ENCODE measurements at regions not wholly inside any gene's neighbourhood (a gene's known extent, or its start where the extent isn't known, plus 50 kb on each side); places are given as distances from the start of the nearest gene placed in this dataset.

DNA sequence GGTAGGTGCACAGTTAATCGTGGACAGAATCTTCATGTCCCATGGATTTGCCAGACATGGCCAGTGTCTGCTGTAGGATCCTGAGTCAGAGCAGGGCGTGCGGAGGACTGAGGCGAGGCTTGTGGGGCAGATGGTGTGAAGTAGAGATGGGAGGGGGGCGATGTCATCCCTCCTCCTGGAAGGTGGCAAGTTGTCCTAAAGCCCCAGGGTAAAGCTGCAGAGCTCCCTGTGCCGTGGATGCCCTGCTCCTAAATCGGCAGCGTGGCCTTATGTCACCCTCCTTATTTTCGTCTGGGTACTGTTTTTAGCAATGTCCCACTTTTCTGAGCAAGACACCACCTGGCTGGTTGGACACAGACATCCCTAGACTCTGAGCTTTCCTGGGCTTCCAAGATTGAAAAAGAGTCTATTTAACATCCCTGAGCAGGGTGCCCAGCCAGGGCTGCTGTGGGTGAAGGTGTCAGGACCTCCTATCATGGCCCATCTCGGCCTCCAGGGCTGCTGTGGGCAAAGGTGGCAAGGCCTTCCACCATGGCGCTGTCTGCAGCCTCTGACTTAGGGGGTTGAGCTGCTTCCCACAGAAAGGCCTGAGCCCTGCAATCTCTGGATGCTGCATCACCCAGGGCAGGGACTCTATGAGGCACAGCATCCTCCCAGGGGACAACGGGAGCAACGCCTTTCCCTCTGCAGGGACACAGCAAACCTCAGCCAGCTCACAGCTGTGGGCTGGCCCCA is 145.4 kb downstream of the TTLL2 start:
- TF ChIP-seq GABPB1 (CRISPR knock-in tag; IDR thresholded peaks at IDR 0.05): no peak
- TF ChIP-seq, protein P1, sequence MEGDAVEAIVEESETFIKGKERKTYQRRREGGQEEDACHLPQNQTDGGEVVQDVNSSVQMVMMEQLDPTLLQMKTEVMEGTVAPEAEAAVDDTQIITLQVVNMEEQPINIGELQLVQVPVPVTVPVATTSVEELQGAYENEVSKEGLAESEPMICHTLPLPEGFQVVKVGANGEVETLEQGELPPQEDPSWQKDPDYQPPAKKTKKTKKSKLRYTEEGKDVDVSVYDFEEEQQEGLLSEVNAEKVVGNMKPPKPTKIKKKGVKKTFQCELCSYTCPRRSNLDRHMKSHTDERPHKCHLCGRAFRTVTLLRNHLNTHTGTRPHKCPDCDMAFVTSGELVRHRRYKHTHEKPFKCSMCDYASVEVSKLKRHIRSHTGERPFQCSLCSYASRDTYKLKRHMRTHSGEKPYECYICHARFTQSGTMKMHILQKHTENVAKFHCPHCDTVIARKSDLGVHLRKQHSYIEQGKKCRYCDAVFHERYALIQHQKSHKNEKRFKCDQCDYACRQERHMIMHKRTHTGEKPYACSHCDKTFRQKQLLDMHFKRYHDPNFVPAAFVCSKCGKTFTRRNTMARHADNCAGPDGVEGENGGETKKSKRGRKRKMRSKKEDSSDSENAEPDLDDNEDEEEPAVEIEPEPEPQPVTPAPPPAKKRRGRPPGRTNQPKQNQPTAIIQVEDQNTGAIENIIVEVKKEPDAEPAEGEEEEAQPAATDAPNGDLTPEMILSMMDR (CRISPR knock-in tag; IDR thresholded peaks at IDR 0.05): no peak
- TF ChIP-seq ZNF652 (CRISPR knock-in tag; IDR thresholded peaks at IDR 0.05; ENCODE audit: borderline replicate concordance, low read depth): no peak
- no peak for TF ChIP-seq KAT8 (CRISPR knock-in tag; IDR thresholded peaks at IDR 0.05)
- no peak for TF ChIP-seq ZNF317 (CRISPR knock-in tag; IDR thresholded peaks at IDR 0.05)
- TF ChIP-seq, protein P2, sequence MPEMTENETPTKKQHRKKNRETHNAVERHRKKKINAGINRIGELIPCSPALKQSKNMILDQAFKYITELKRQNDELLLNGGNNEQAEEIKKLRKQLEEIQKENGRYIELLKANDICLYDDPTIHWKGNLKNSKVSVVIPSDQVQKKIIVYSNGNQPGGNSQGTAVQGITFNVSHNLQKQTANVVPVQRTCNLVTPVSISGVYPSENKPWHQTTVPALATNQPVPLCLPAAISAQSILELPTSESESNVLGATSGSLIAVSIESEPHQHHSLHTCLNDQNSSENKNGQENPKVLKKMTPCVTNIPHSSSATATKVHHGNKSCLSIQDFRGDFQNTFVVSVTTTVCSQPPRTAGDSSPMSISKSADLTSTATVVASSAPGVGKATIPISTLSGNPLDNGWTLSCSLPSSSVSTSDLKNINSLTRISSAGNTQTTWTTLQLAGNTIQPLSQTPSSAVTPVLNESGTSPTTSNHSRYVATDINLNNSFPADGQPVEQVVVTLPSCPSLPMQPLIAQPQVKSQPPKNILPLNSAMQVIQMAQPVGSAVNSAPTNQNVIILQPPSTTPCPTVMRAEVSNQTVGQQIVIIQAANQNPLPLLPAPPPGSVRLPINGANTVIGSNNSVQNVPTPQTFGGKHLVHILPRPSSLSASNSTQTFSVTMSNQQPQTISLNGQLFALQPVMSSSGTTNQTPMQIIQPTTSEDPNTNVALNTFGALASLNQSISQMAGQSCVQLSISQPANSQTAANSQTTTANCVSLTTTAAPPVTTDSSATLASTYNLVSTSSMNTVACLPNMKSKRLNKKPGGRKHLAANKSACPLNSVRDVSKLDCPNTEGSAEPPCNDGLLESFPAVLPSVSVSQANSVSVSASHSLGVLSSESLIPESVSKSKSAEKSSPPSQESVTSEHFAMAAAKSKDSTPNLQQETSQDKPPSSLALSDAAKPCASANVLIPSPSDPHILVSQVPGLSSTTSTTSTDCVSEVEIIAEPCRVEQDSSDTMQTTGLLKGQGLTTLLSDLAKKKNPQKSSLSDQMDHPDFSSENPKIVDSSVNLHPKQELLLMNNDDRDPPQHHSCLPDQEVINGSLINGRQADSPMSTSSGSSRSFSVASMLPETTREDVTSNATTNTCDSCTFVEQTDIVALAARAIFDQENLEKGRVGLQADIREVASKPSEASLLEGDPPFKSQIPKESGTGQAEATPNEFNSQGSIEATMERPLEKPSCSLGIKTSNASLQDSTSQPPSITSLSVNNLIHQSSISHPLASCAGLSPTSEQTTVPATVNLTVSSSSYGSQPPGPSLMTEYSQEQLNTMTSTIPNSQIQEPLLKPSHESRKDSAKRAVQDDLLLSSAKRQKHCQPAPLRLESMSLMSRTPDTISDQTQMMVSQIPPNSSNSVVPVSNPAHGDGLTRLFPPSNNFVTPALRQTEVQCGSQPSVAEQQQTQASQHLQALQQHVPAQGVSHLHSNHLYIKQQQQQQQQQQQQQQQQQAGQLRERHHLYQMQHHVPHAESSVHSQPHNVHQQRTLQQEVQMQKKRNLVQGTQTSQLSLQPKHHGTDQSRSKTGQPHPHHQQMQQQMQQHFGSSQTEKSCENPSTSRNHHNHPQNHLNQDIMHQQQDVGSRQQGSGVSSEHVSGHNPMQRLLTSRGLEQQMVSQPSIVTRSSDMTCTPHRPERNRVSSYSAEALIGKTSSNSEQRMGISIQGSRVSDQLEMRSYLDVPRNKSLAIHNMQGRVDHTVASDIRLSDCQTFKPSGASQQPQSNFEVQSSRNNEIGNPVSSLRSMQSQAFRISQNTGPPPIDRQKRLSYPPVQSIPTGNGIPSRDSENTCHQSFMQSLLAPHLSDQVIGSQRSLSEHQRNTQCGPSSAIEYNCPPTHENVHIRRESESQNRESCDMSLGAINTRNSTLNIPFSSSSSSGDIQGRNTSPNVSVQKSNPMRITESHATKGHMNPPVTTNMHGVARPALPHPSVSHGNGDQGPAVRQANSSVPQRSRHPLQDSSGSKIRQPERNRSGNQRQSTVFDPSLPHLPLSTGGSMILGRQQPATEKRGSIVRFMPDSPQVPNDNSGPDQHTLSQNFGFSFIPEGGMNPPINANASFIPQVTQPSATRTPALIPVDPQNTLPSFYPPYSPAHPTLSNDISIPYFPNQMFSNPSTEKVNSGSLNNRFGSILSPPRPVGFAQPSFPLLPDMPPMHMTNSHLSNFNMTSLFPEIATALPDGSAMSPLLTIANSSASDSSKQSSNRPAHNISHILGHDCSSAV (CRISPR knock-in tag; IDR thresholded peaks at IDR 0.05; ENCODE audit: borderline replicate concordance): no peak
